ENCODE measurements at regions not wholly inside any gene's neighbourhood (a gene's known extent, or its start where the extent isn't known, plus 50 kb on each side); places are given as distances from the start of the nearest gene placed in this dataset.
"Not testable (repeated sequence)": the region's sequence is repeated elsewhere in the genome, so short reads cannot be mapped to it uniquely, and the experiment has no call there.

DNA sequence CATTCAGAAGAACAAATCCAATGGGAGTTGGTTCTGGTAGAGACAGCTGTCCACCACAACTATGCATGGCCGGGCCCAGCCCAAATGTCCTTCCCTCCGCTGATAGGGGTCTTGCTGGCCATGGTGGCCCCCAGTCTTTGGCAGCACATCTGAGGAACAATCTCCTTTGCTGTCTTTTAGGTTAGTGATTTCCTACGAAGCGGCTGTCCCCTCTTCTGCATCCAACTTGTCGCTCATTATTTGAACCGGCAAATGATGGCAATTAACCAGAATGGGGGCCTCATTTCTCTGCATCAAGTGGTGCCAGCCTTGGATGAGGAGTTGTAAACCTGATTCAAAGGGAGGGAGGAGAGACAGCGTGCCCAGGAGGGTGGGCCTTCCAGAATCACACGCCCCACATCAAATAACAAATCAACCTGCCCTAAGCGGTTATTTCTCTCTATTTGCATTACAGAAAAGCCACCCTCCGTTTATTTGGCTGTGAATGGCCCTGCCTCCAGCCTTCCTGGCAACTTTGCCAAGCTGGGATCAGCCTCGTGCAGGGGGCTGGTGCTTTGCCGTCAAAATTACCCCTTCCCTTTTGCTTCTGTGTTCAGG lies 156.5 kb downstream of the RGS9 start:
- Histone ChIP-seq H3K9ac (ENCODE audit: low read depth, low read length) (no peak overlapping the region), H3K27ac (ENCODE audit: low read length) (no peak overlapping the region), H2AFZ (ENCODE audit: low read depth, low read length) (no peak overlapping the region), H3K79me2 (ENCODE audit: insufficient read depth, low read length) (no peaks in the 10 kb centered on the region), H3K27me3 (ENCODE audit: insufficient read depth, low read length, poor library complexity) (peaks cover 2% of the 10 kb centered on the region), H3K9me3 (ENCODE audit: insufficient read depth, low read length, severe bottlenecking) (no peaks in the 10 kb centered on the region), H3K4me2 (ENCODE audit: insufficient read depth, low read length) (no peak overlapping the region), H3K36me3 (ENCODE audit: insufficient read depth, low read length) (no peaks in the 10 kb centered on the region), H3K4me3 (ENCODE audit: low read depth in 1 of 2, low read length in 2 of 2) (no peak overlapping the region), H3K4me1 (ENCODE audit: insufficient read depth, low read length) (no peaks in the 10 kb centered on the region), H4K20me1 (ENCODE audit: insufficient read depth, low read length) (no peaks in the 10 kb centered on the region)
- ATAC-seq (ENCODE audit: insufficient read depth, low read depth) (no peak), DNase-seq (no peak)
- no peak for TF ChIP-seq EZH2 (IDR thresholded peaks at IDR 0.05; ENCODE audit: borderline replicate concordance, low read depth, low read length, severe bottlenecking)
- TF ChIP-seq, protein P1, sequence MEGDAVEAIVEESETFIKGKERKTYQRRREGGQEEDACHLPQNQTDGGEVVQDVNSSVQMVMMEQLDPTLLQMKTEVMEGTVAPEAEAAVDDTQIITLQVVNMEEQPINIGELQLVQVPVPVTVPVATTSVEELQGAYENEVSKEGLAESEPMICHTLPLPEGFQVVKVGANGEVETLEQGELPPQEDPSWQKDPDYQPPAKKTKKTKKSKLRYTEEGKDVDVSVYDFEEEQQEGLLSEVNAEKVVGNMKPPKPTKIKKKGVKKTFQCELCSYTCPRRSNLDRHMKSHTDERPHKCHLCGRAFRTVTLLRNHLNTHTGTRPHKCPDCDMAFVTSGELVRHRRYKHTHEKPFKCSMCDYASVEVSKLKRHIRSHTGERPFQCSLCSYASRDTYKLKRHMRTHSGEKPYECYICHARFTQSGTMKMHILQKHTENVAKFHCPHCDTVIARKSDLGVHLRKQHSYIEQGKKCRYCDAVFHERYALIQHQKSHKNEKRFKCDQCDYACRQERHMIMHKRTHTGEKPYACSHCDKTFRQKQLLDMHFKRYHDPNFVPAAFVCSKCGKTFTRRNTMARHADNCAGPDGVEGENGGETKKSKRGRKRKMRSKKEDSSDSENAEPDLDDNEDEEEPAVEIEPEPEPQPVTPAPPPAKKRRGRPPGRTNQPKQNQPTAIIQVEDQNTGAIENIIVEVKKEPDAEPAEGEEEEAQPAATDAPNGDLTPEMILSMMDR (IDR thresholded peaks at IDR 0.05; ENCODE audit: borderline replicate concordance, extremely low read depth, low read length, poor library complexity, severe bottlenecking), result no peak

DNA sequence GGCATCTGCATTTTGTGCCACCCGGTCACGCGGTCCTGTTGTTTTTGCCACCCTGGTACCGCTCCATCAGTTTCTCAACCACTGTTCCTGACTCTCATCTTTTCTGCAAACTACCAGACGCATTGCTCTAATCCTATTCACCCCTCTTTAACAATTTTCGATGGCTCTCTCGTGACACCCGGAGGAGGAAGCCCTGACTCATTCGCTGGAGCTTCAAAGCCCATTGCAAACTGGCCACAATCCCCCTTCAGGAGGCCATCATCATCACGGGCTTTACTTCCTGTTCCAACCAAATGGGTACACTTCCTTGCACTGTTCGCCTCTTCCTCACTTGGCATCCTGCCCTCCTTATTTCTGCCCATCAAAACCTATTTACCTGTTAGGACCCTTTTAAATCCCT lies 155.3 kb downstream of the RGS9 start:
- no peak for ATAC-seq (ENCODE audit: insufficient read depth, low read depth)
- Histone ChIP-seq H3K27ac (ENCODE audit: low read length) (no peak overlapping the region), H3K4me1 (ENCODE audit: insufficient read depth, low read length) (no peaks in the 10 kb centered on the region)

DNA sequence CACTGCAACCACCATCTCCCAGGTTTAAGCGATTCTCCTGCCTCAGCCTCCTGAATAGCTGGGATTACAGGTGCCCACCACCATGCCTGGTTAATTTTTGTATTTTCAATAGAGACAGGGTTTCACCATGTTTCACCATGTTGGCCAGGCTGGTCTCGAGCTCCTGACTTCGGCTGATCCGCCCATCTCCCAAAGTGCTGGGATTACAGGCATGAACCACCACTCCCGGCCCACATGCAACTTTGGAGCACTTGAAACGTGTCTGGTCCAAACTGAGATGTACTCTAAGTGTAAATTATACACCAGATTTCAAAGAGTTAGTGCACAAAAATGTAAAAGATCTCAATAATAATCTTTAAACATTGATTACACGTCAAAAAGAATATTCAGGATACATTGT lies 154.1 kb downstream of the RGS9 start:
- not testable (repeated sequence) for H3K9ac ChIP-seq (ENCODE audit: low read depth, low read length); H3K79me2 ChIP-seq (ENCODE audit: insufficient read depth, low read length); H3K36me3 ChIP-seq (ENCODE audit: insufficient read depth, low read length); ATAC-seq (ENCODE audit: insufficient read depth, low read depth); H3K4me1 ChIP-seq (ENCODE audit: insufficient read depth, low read length); H3K4me3 ChIP-seq (ENCODE audit: low read depth in 1 of 2, low read length in 2 of 2); H3K27ac ChIP-seq (ENCODE audit: low read length); H4K20me1 ChIP-seq (ENCODE audit: insufficient read depth, low read length); H2AFZ ChIP-seq (ENCODE audit: low read depth, low read length); DNase-seq; H3K27me3 ChIP-seq (ENCODE audit: insufficient read depth, low read length, poor library complexity); H3K4me2 ChIP-seq (ENCODE audit: insufficient read depth, low read length); H3K9me3 ChIP-seq (ENCODE audit: insufficient read depth, low read length, severe bottlenecking)

More for the DNA sequence above, 155.3 kb downstream of the RGS9 start:
- no peak overlapping the region for H3K4me2 ChIP-seq (ENCODE audit: insufficient read depth, low read length)
- no peak overlapping the region for H2AFZ ChIP-seq (ENCODE audit: low read depth, low read length)
- no peaks in the 10 kb centered on the region for H3K36me3 ChIP-seq (ENCODE audit: insufficient read depth, low read length)
- H3K4me3 ChIP-seq (ENCODE audit: low read depth in 1 of 2, low read length in 2 of 2), result no peak overlapping the region
- DNase-seq, result no peak
- no peak overlapping the region for H3K9ac ChIP-seq (ENCODE audit: low read depth, low read length)
- no peaks in the 10 kb centered on the region for H3K27me3 ChIP-seq (ENCODE audit: insufficient read depth, low read length, poor library complexity)
- no peaks in the 10 kb centered on the region for H4K20me1 ChIP-seq (ENCODE audit: insufficient read depth, low read length)
- H3K79me2 ChIP-seq (ENCODE audit: insufficient read depth, low read length), result no peaks in the 10 kb centered on the region
- TF ChIP-seq, protein P1 (IDR thresholded peaks at IDR 0.05; ENCODE audit: borderline replicate concordance, extremely low read depth, low read length, poor library complexity, severe bottlenecking), result no peak
- no peak for TF ChIP-seq EZH2 (IDR thresholded peaks at IDR 0.05; ENCODE audit: borderline replicate concordance, low read depth, low read length, severe bottlenecking)
- no peaks in the 10 kb centered on the region for H3K9me3 ChIP-seq (ENCODE audit: insufficient read depth, low read length, severe bottlenecking)

DNA sequence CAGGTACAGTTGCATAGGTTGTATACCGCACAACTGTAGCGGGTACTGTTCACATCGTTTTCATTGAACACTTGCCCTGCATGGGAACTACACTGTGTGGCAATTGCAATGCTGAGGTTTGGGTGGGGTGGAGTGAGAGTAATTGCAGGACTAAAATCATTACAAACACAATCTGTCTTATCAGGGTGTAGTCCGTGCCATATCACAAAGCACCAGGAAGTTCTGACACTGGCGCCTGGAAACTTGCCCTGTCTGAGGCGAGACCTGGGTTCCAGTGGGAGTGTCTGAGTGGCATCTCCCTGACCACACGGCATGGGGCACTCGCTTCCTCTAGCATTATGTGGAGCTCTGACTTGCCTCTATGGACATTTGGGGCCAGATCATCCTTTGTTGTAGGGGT lies 153.4 kb downstream of the RGS9 start:
- no peak overlapping the region for H3K4me2 ChIP-seq (ENCODE audit: insufficient read depth, low read length)
- no peaks in the 10 kb centered on the region for H3K79me2 ChIP-seq (ENCODE audit: insufficient read depth, low read length)
- TF ChIP-seq EZH2 (IDR thresholded peaks at IDR 0.05; ENCODE audit: borderline replicate concordance, low read depth, low read length, severe bottlenecking), result no peak
- TF ChIP-seq, protein P1 (IDR thresholded peaks at IDR 0.05; ENCODE audit: borderline replicate concordance, extremely low read depth, low read length, poor library complexity, severe bottlenecking), result no peak
- no peaks in the 10 kb centered on the region for H3K9me3 ChIP-seq (ENCODE audit: insufficient read depth, low read length, severe bottlenecking)
- H4K20me1 ChIP-seq (ENCODE audit: insufficient read depth, low read length), result no peaks in the 10 kb centered on the region
- H3K4me3 ChIP-seq (ENCODE audit: low read depth in 1 of 2, low read length in 2 of 2), result no peak overlapping the region
- H3K4me1 ChIP-seq (ENCODE audit: insufficient read depth, low read length), result no peaks in the 10 kb centered on the region
- H3K9ac ChIP-seq (ENCODE audit: low read depth, low read length), result no peak overlapping the region
- no peaks in the 10 kb centered on the region for H3K36me3 ChIP-seq (ENCODE audit: insufficient read depth, low read length)
- DNase-seq (no peak), ATAC-seq (ENCODE audit: insufficient read depth, low read depth) (no peak)
- no peak overlapping the region for H3K27ac ChIP-seq (ENCODE audit: low read length)
- no peaks in the 10 kb centered on the region for H3K27me3 ChIP-seq (ENCODE audit: insufficient read depth, low read length, poor library complexity)
- H2AFZ ChIP-seq (ENCODE audit: low read depth, low read length), result no peak overlapping the region

All from DND-41 (cell line).